Kidney (tissue), 13 donors: ENCODE measurements at regions not wholly inside any gene's neighbourhood (a gene's known extent, or its start where the extent isn't known, plus 50 kb on each side); places are given as distances from the start of the nearest gene placed in this dataset.

Source experiments
- DNase-seq, 5 donors: peaks; one replicate each; pipeline ENCODE4 v3.0.0-alpha.2; 2013 to 2020
- FAIRE-seq: peaks from 2 replicates; lab custom pipeline; 2012; peaks lifted over from hg19 to GRCh38; lab: Jason Lieb, UNC
- H3K27ac ChIP-seq, 2 donors: one replicate each; pipeline ENCODE4 v1.7.0; 2013; ENCODE audit warnings: low read depth in 2 of 2, low read length in 2 of 2, inconsistent platforms in 1 of 2
- H3K27me3 ChIP-seq: one replicate; pipeline ENCODE4 v1.7.1; 2013; ENCODE audit warnings: low read length, inconsistent platforms; ENCODE audit not compliant: control insufficient read depth, insufficient read depth
- H3K36me3 ChIP-seq, 3 donors: one replicate each; pipeline versions ENCODE4 v1.7.0 to v1.7.1; 2013; ENCODE audit warnings: low read length in 3 of 3, control low read depth in 1 of 3, inconsistent platforms in 1 of 3; ENCODE audit not compliant: insufficient read depth in 3 of 3, control insufficient read depth in 2 of 3
- H3K4me1 ChIP-seq, 3 donors: one replicate each; pipeline versions ENCODE4 v1.7.0 to v1.7.1; 2013; ENCODE audit warnings: low read length in 3 of 3, inconsistent platforms in 1 of 3, low read depth in 1 of 3; ENCODE audit not compliant: control insufficient read depth in 2 of 3, insufficient read depth in 2 of 3
- H3K4me3 ChIP-seq, 3 donors: one replicate each; pipeline versions ENCODE4 v1.7.0 to v1.8.1; 2013; ENCODE audit warnings: low read length in 3 of 3, control low read depth in 1 of 3, inconsistent platforms in 1 of 3
- H3K9ac ChIP-seq, 3 donors: one replicate each; pipeline versions ENCODE4 v1.7.0 to v1.7.1; 2013; ENCODE audit warnings: low read length in 3 of 3, control low read depth in 1 of 3, inconsistent platforms in 1 of 3
- H3K9me3 ChIP-seq, 3 donors: one replicate each; pipeline versions ENCODE4 v1.7.0 to v1.7.1; 2013; ENCODE audit warnings: low read length in 3 of 3, control low read depth in 1 of 3, inconsistent platforms in 1 of 3; ENCODE audit not compliant: control insufficient read depth in 2 of 3, insufficient read depth in 1 of 3
- intact Hi-C: fragments of 100-400 bp; cut with DNase I; formaldehyde crosslinking; loops from one replicate; pipeline ENCODE4 v1.11.1; 2022
- TF ChIP-seq, protein P1 (sequence below): IDR thresholded peaks from 3 replicates; pipeline ENCODE4 v1.5.1; 2012; ENCODE audit warnings: mild to moderate bottlenecking, moderate library complexity, borderline replicate concordance; ENCODE audit not compliant: insufficient read depth; ENCODE audit errors: extremely low read depth
- donor health status: control.
- donor health status: control.
- donor health status: control.
- donor health status: control.
- donor health status: control.
- donor health status: DM: yes; HTN: yes; CAD: no.
- donor health status: Normal renal cell carcinoma (clear cell type).

DNA sequence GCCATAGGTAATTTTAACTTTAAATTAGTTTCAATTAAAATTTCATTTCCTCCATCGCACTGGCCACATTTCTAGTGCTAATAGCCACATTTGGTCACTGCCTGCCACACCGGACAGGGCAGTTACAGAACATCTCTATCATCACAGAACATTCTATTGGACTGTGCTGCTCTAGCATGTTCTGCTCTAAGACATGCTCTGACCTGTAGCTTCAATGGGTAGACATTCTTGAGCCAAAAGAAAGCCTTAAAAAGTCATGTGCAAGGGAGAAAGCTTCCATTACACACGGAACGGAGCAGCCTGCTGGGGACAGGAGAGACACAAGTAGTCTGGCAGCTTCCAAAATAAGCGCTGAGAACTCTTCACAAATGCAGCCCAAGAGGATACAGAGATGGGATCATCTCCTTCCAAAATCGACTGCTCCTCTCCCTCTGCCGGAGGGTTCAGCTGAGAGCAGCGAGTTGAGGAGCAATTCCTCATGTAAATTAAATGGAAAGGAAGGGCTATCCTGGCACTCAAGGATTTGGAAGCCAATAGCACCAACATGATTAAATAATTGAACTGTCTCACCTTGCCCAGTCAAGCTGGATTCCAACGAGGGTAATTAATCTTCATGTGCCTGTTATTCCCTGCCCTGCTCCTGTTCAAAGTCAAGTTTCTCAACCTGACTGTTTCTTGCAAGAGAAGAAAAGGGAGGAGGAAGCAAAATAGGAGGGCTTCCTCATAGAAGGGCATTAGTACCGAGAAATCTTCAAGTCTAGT lies 336.4 kb upstream of the NOCT start:
- DNase-seq (no peak), FAIRE-seq (no peak)
- no peak overlapping the region for H3K9ac ChIP-seq
- no peak overlapping the region for H3K27ac ChIP-seq
- H3K36me3 ChIP-seq = no peaks in the 10 kb centered on the region
- H3K27me3 ChIP-seq = no peaks in the 10 kb centered on the region
- H3K9me3 ChIP-seq = no peaks in the 10 kb centered on the region
- no peak overlapping the region for H3K4me3 ChIP-seq
- intact Hi-C loops = loop anchor here (10.0 kb wide), 1 partner anchor 644 kb away; no protein-coding TSS in a partner anchor
- TF ChIP-seq, protein P1, sequence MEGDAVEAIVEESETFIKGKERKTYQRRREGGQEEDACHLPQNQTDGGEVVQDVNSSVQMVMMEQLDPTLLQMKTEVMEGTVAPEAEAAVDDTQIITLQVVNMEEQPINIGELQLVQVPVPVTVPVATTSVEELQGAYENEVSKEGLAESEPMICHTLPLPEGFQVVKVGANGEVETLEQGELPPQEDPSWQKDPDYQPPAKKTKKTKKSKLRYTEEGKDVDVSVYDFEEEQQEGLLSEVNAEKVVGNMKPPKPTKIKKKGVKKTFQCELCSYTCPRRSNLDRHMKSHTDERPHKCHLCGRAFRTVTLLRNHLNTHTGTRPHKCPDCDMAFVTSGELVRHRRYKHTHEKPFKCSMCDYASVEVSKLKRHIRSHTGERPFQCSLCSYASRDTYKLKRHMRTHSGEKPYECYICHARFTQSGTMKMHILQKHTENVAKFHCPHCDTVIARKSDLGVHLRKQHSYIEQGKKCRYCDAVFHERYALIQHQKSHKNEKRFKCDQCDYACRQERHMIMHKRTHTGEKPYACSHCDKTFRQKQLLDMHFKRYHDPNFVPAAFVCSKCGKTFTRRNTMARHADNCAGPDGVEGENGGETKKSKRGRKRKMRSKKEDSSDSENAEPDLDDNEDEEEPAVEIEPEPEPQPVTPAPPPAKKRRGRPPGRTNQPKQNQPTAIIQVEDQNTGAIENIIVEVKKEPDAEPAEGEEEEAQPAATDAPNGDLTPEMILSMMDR = no peak
- H3K4me1 ChIP-seq = peaks cover 0 to 4% (median 0%) of the 10 kb centered on the region in 3 donors

DNA sequence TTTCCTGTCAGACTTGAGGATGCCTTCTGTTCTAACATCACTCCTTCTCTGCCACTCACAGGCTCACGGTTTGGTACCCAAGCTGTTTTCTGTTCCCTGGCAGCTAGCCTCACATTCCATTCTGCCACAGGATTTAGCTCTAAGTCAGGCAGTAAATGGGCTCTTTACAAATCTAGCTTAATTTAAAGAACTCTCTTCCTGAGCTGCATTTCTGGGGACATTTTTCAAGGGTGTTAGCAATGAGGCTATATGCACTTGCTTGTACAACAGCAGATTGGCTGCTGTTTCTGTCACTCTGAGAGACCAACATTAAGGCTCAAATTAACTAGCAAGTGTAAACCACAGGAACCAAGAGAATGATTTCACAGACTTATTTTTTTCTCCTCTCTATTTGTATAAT lies 337.8 kb upstream of the NOCT start:
- Histone ChIP-seq H3K27ac (no peak overlapping the region), H3K9ac (no peak overlapping the region), H3K9me3 (no peaks in the 10 kb centered on the region), H3K4me3 (no peak overlapping the region), H3K27me3 (no peaks in the 10 kb centered on the region), H3K4me1 (peaks cover 0 to 6% (median 2%) of the 10 kb centered on the region in 3 donors), H3K36me3 (no peaks in the 10 kb centered on the region)
- TF ChIP-seq, protein P1 = no peak
- intact Hi-C loops = loop anchor here (10.0 kb wide), 1 partner anchor 643 kb away; no protein-coding TSS in a partner anchor
- FAIRE-seq (no peak), DNase-seq (no peak)

DNA sequence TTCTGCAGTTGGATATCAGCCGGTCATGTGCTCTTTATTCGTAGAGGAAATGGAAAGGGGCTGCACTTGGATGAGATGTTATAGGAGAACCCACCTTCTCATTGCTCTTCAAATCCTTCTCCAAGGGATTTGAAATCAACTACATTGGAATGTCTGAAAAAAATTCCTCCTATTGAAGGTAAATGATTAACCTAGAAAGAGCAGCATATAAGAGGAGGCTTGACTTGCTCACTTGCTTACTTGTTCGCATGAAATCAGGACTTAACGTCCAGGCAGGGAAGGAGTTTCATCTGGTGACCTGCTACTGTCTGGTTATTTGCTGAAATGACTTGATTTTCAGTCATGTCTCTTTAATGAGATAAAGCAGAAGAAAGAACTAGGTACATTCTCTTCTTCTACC lies 338.4 kb upstream of the NOCT start:
- Histone ChIP-seq H3K4me3 (no peak overlapping the region), H3K36me3 (no peaks in the 10 kb centered on the region), H3K27me3 (no peaks in the 10 kb centered on the region), H3K4me1 (peaks cover 0 to 9% (median 7%) of the 10 kb centered on the region in 3 donors), H3K9me3 (no peaks in the 10 kb centered on the region), H3K27ac (no peak overlapping the region), H3K9ac (no peak overlapping the region)
- TF ChIP-seq, protein P1 = no peak
- FAIRE-seq (no peak), DNase-seq (no peak)
- intact Hi-C loops = loop anchor here (10.0 kb wide), 1 partner anchor 642 kb away; no protein-coding TSS in a partner anchor
